ENCODE measurements at regions not wholly inside any gene's neighbourhood (a gene's known extent, or its start where the extent isn't known, plus 50 kb on each side); places are given as distances from the start of the nearest gene placed in this dataset.
"Not testable (repeated sequence)": the region's sequence is repeated elsewhere in the genome, so short reads cannot be mapped to it uniquely, and the experiment has no call there.

- Histone ChIP-seq H3K9me3 (ENCODE audit: insufficient read depth, low read length) (peaks cover 5% of the 10 kb centered on the region; the same call in 1 of the 2 replicates), H3K36me3 (ENCODE audit: insufficient read depth, insufficient read length, low read length) (no peaks in the 10 kb centered on the region), H3K9ac (ENCODE audit: insufficient read length, low read depth) (no peak overlapping the region), H3K27me3 (ENCODE audit: insufficient read depth, insufficient read length) (no peaks in the 10 kb centered on the region), H3K4me1 (ENCODE audit: insufficient read depth, insufficient read length) (no peaks in the 10 kb centered on the region), H3K4me3 (ENCODE audit: insufficient read length, low read depth) (no peak overlapping the region)
- TF ChIP-seq YY1 (IDR thresholded peaks at IDR 0.05; ENCODE audit: insufficient read depth, insufficient read length): no peak
- no peak for DNase-seq (ENCODE audit: low read depth, low spot score)
These were observed 132.4 kb downstream of the GOLGA6L6 start for GRCh38 chr15:20409247-20409646.

DNA sequence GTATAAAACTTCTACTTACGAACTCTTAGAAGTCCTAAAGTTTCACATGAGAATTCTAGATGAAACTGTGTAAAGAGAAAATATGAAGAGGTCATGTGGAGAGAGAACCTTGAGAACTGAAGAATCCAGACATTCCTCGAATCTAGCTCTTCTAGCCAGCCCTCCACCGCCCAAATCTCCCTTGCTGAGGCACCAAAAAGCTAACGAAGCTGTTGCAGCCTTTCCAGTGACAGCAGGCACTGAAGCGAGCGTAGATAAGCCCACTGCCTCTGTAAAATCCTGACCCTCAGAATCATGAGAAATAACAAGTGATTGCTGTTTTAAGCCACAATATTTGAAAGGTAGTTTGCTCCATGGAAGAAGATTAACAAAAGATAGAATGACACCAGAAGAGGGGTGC lies 134.0 kb downstream of the GOLGA6L6 start:
- Histone ChIP-seq H3K9me3 (ENCODE audit: insufficient read depth, low read length) (peaks cover 5% of the 10 kb centered on the region; the same call in 1 of the 2 replicates), H3K4me3 (ENCODE audit: insufficient read length, low read depth) (no peak overlapping the region), H3K27me3 (ENCODE audit: insufficient read depth, insufficient read length) (no peaks in the 10 kb centered on the region), H3K4me1 (ENCODE audit: insufficient read depth, insufficient read length) (no peaks in the 10 kb centered on the region), H3K36me3 (ENCODE audit: insufficient read depth, insufficient read length, low read length) (no peaks in the 10 kb centered on the region), H3K9ac (ENCODE audit: insufficient read length, low read depth) (no peak overlapping the region)
- TF ChIP-seq SUZ12 (IDR thresholded peaks at IDR 0.05; ENCODE audit: extremely low read depth, insufficient read depth, insufficient read length) (no peak), ZNF274 (IDR thresholded peaks at IDR 0.05; ENCODE audit: low read depth, low read length) (no peak), YY1 (IDR thresholded peaks at IDR 0.05; ENCODE audit: insufficient read depth, insufficient read length) (no peak)
- no peak for DNase-seq (ENCODE audit: low read depth, low spot score)

DNA sequence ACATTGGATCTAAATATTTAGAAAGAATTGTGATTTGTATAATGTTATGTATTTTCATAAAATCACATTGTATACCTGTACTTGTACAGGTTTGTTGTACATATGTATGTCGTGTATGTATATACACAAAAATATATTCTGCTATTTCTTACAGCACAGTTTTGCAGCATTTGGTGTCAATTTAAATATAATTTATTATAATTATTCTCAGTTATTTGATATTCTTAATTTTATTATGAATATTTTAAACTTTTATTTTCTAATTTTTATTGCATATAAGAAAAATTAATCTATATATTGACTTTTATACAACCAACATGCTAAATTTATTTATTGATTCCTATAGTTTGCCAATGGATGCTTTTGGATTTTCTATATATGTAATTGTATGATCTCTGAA lies 137.0 kb downstream of the GOLGA6L6 start:
- not testable (repeated sequence) for H3K36me3 ChIP-seq (ENCODE audit: insufficient read depth, insufficient read length, low read length); H3K9ac ChIP-seq (ENCODE audit: insufficient read length, low read depth); H3K4me3 ChIP-seq (ENCODE audit: insufficient read length, low read depth); H3K4me1 ChIP-seq (ENCODE audit: insufficient read depth, insufficient read length); H3K27me3 ChIP-seq (ENCODE audit: insufficient read depth, insufficient read length); H3K9me3 ChIP-seq (ENCODE audit: insufficient read depth, low read length); DNase-seq (ENCODE audit: low read depth, low spot score)

DNA sequence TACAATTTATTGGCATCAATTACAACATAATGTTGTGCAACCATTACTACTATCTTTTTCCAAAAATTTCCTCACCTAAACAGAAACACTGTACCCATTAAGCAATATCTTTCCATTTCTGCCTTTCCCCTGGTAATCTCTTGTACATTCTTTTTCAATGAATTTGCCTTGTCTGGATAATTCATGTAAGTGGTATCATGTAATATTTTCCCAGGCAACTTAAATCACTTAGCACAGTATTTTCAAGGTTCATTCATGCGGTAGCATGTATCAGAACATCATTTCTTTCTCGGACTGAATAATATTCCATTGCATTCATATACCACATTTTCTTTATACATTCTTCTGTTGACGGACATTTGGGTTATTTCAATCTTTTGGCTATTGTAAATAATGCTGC lies 139.0 kb downstream of the GOLGA6L6 start:
- H3K4me1 ChIP-seq (ENCODE audit: insufficient read depth, insufficient read length); H3K36me3 ChIP-seq (ENCODE audit: insufficient read depth, insufficient read length, low read length); H3K9me3 ChIP-seq (ENCODE audit: insufficient read depth, low read length); H3K27me3 ChIP-seq (ENCODE audit: insufficient read depth, insufficient read length); H3K4me3 ChIP-seq (ENCODE audit: insufficient read length, low read depth); DNase-seq (ENCODE audit: low read depth, low spot score); H3K9ac ChIP-seq (ENCODE audit: insufficient read length, low read depth): not testable (repeated sequence)

DNA sequence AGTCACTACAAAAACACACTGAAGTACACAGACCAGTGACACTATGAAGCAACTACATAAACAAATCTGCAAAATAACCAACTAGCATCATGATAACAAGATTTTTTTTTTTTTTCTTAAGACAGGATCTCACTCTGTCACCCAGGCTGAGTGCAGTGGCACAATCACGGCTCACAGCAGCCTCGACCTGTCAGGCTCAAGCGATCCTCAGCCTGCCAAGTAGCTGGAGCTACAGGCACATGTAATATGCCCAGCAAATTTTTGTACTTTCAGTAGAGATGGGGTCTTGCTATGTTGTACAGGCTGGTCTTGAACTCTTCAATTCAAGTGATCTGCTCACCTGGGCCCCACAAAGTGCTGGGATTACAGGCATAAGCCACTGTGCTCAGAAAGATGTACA lies 140.5 kb downstream of the GOLGA6L6 start:
- not testable (repeated sequence) for H3K4me3 ChIP-seq (ENCODE audit: insufficient read length, low read depth); H3K36me3 ChIP-seq (ENCODE audit: insufficient read depth, insufficient read length, low read length); H3K27me3 ChIP-seq (ENCODE audit: insufficient read depth, insufficient read length); H3K9me3 ChIP-seq (ENCODE audit: insufficient read depth, low read length); H3K9ac ChIP-seq (ENCODE audit: insufficient read length, low read depth); H3K4me1 ChIP-seq (ENCODE audit: insufficient read depth, insufficient read length); DNase-seq (ENCODE audit: low read depth, low spot score)

DNA sequence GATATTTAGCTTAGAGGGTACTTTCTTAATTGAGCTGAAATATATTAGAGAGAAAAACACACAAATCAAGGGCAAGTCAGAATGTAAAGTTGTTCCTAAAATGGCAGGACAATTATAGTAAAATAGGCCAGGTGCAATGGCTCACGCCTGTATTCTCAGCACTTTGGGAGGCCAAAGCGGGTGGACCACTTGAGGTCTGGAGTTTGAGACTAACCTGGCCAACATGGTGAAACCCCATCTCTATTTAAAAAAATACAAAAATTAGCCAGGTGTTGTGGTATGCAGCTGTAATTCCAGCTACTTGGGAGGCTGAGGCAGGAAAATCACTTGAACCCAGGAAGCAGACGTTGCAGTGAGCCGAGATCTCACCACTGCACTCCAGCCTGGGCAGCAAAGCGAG lies 142.9 kb downstream of the GOLGA6L6 start:
- not testable (repeated sequence) for H3K9ac ChIP-seq (ENCODE audit: insufficient read length, low read depth); H3K4me1 ChIP-seq (ENCODE audit: insufficient read depth, insufficient read length); H3K9me3 ChIP-seq (ENCODE audit: insufficient read depth, low read length); H3K4me3 ChIP-seq (ENCODE audit: insufficient read length, low read depth); H3K36me3 ChIP-seq (ENCODE audit: insufficient read depth, insufficient read length, low read length); DNase-seq (ENCODE audit: low read depth, low spot score); H3K27me3 ChIP-seq (ENCODE audit: insufficient read depth, insufficient read length)

DNA sequence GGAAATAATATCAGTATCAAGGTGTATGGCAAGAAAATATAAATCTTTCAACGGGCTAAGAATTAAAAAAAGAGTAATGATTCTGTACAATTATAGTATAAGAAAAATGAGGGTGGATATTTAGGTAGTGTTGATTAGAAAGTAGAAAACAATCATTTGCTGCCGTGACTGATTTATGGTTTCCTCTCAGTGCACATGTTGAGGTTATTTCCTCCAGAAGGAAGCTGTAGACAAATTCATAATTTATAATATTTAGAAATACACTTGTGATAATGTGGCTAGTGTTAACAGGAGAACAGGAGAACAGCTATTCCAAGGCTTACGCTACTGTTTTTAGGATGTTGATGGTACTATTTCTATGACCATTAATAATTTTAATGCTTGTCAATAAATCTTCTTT lies 153.4 kb downstream of the GOLGA6L6 start:
- H3K9me3 ChIP-seq (ENCODE audit: insufficient read depth, low read length); H3K9ac ChIP-seq (ENCODE audit: insufficient read length, low read depth); H3K36me3 ChIP-seq (ENCODE audit: insufficient read depth, insufficient read length, low read length): not testable (repeated sequence)

DNA sequence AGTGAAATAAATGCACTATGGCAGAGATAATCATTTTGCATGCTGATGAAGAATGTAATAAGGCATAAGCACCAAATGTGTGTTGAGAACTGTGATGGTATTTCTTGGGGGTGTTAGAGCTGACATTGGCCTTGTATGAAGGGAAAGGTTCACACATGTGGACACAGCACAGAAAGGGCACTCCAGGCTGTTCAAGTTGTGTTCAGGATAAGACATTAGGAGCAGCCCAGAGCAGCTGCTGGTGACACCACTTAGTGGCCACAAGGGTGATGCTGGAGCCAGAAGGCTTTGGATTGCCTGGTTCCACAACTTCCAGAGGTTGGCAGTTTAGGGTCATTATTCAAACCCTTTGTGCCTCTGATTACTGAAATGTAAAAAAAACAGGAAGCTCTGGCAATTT lies 155.4 kb downstream of the GOLGA6L6 start:
- H3K4me1 ChIP-seq (ENCODE audit: insufficient read depth, insufficient read length): no peaks in the 10 kb centered on the region
- H3K27me3 ChIP-seq (ENCODE audit: insufficient read depth, insufficient read length): no peaks in the 10 kb centered on the region
- H3K36me3 ChIP-seq (ENCODE audit: insufficient read depth, insufficient read length, low read length): peaks cover 13% of the 10 kb centered on the region
- H3K4me3 ChIP-seq (ENCODE audit: insufficient read length, low read depth): no peak overlapping the region
- no peaks in the 10 kb centered on the region for H3K9me3 ChIP-seq (ENCODE audit: insufficient read depth, low read length)
- H3K9ac ChIP-seq (ENCODE audit: insufficient read length, low read depth): no peak overlapping the region
- no peak for TF ChIP-seq SUZ12 (IDR thresholded peaks at IDR 0.05; ENCODE audit: extremely low read depth, insufficient read depth, insufficient read length)
- TF ChIP-seq YY1 (IDR thresholded peaks at IDR 0.05; ENCODE audit: insufficient read depth, insufficient read length): no peak
- no peak for TF ChIP-seq ZNF274 (IDR thresholded peaks at IDR 0.05; ENCODE audit: low read depth, low read length)
- no peak for DNase-seq (ENCODE audit: low read depth, low spot score)

More for the DNA sequence above, 153.4 kb downstream of the GOLGA6L6 start:
- not testable (repeated sequence) for H3K4me1 ChIP-seq (ENCODE audit: insufficient read depth, insufficient read length); H3K27me3 ChIP-seq (ENCODE audit: insufficient read depth, insufficient read length); H3K4me3 ChIP-seq (ENCODE audit: insufficient read length, low read depth); DNase-seq (ENCODE audit: low read depth, low spot score)

GRCh38 chr15:20380199-20380598 lies 161.4 kb downstream of the GOLGA6L6 start:
- H3K9me3 ChIP-seq (ENCODE audit: insufficient read depth, low read length); H3K4me1 ChIP-seq (ENCODE audit: insufficient read depth, insufficient read length); H3K9ac ChIP-seq (ENCODE audit: insufficient read length, low read depth); H3K27me3 ChIP-seq (ENCODE audit: insufficient read depth, insufficient read length); H3K4me3 ChIP-seq (ENCODE audit: insufficient read length, low read depth); DNase-seq (ENCODE audit: low read depth, low spot score): not testable (repeated sequence)
- H3K36me3 ChIP-seq (ENCODE audit: insufficient read depth, insufficient read length, low read length): peaks cover 16% of the 10 kb centered on the region
